H9 (cell line): ENCODE measurements at regions not wholly inside any gene's neighbourhood (a gene's known extent, or its start where the extent isn't known, plus 50 kb on each side); places are given as distances from the start of the nearest gene placed in this dataset.

ENCODE experiments used
- DNase-seq: peaks from one replicate; pipeline ENCODE4 v3.0.0-alpha.2; 2017
- H2AFZ ChIP-seq: one replicate; pipeline ENCODE4 v1.6.1; 2013; ENCODE audit warnings: mild to moderate bottlenecking, low read length, control low read depth, moderate library complexity
- H2AK5ac ChIP-seq: 2 replicates; pipeline ENCODE4 v1.6.1; 2013; ENCODE audit warnings: low read length, control low read depth, mixed read lengths; ENCODE audit not compliant: insufficient read length
- H2BK120ac ChIP-seq: one replicate; pipeline ENCODE4 v1.6.1; 2013; ENCODE audit warnings: low read depth, mild to moderate bottlenecking, low read length, control low read depth, inconsistent platforms; ENCODE audit not compliant: poor library complexity, severe bottlenecking
- H2BK12ac ChIP-seq: 2 replicates; pipeline ENCODE4 v1.6.1; 2013; ENCODE audit warnings: low read length, control low read depth, mixed read lengths, low read depth; ENCODE audit not compliant: insufficient read length
- H2BK15ac ChIP-seq: 2 replicates; pipeline ENCODE4 v1.6.1; 2013; ENCODE audit warnings: low read depth, low read length, control low read depth
- H2BK20ac ChIP-seq: one replicate; pipeline ENCODE4 v1.6.1; 2013; ENCODE audit warnings: low read depth, mild to moderate bottlenecking, low read length, control low read depth, inconsistent platforms; ENCODE audit not compliant: poor library complexity, severe bottlenecking
- H2BK5ac ChIP-seq: 2 replicates; pipeline ENCODE4 v1.6.1; 2013; ENCODE audit warnings: low read length, control low read depth, mixed read lengths; ENCODE audit not compliant: insufficient read length
- H3K14ac ChIP-seq: 2 replicates; pipeline ENCODE4 v1.6.1; 2013; ENCODE audit warnings: low read length, control low read depth; ENCODE audit not compliant: insufficient read depth
- H3K18ac ChIP-seq: 2 replicates; pipeline ENCODE4 v1.6.1; 2013; ENCODE audit warnings: low read depth, mild to moderate bottlenecking, mixed read lengths, low read length, control low read depth; ENCODE audit not compliant: insufficient read length
- H3K23ac ChIP-seq: 2 replicates; pipeline ENCODE4 v1.6.1; 2013; ENCODE audit warnings: low read length, control low read depth, mixed read lengths, low read depth; ENCODE audit not compliant: insufficient read length
- H3K23me2 ChIP-seq: 2 replicates; pipeline ENCODE4 v1.6.1; 2013; ENCODE audit warnings: low read depth, mild to moderate bottlenecking, mixed read lengths, low read length, control low read depth; ENCODE audit not compliant: insufficient read length, poor library complexity, severe bottlenecking
- H3K27ac ChIP-seq: 2 replicates; pipeline ENCODE4 v1.5.1; 2013; ENCODE audit warnings: low read length, control low read depth, mixed read lengths, low read depth; ENCODE audit not compliant: insufficient read length
- H3K27me3 ChIP-seq: 2 replicates; pipeline ENCODE4 v1.6.1; 2013; ENCODE audit warnings: low read length, control low read depth, inconsistent platforms; ENCODE audit not compliant: insufficient read depth
- H3K4ac ChIP-seq: 2 replicates; pipeline ENCODE4 v1.6.1; 2013; ENCODE audit warnings: low read depth, mild to moderate bottlenecking, control low read depth, inconsistent platforms, low read length, moderate library complexity
- H3K4me1 ChIP-seq: 2 replicates; pipeline ENCODE4 v1.6.1; 2013; ENCODE audit warnings: low read length, control low read depth, inconsistent platforms; ENCODE audit not compliant: insufficient read depth
- H3K4me2 ChIP-seq: 2 replicates; pipeline ENCODE4 v1.6.1; 2013; ENCODE audit warnings: low read length, control low read depth, mixed read lengths; ENCODE audit not compliant: insufficient read length, insufficient read depth
- H3K56ac ChIP-seq: 2 replicates; pipeline ENCODE4 v1.6.1; 2013; ENCODE audit warnings: low read depth, mild to moderate bottlenecking, mixed read lengths, low read length, control low read depth; ENCODE audit not compliant: insufficient read length
- H3K79me1 ChIP-seq: 2 replicates; pipeline ENCODE4 v1.6.1; 2013; ENCODE audit warnings: low read depth, mild to moderate bottlenecking, moderate library complexity, low read length, control low read depth, inconsistent platforms; ENCODE audit not compliant: insufficient read depth, poor library complexity, severe bottlenecking
- H3K79me2 ChIP-seq: 2 replicates; pipeline ENCODE4 v1.6.1; 2013; ENCODE audit warnings: low read length, control low read depth, inconsistent platforms; ENCODE audit not compliant: insufficient read depth
- H3K9ac ChIP-seq: 2 replicates; pipeline ENCODE4 v1.6.1; 2013; ENCODE audit warnings: low read length, control low read depth, mixed read lengths; ENCODE audit not compliant: insufficient read length; ENCODE audit errors: extremely low read depth
- H3K9me3 ChIP-seq: one replicate; pipeline ENCODE4 v1.6.1; 2013; ENCODE audit warnings: low read depth, low read length, inconsistent platforms; ENCODE audit not compliant: control insufficient read depth
- H3T11ph ChIP-seq: one replicate; pipeline ENCODE4 v1.6.1; 2013; ENCODE audit warnings: mild to moderate bottlenecking, low read length, control low read depth, inconsistent platforms
- H4K20me1 ChIP-seq: one replicate; pipeline ENCODE4 v1.6.1; 2013; ENCODE audit not compliant: control insufficient read depth, insufficient read length, insufficient read depth
- H4K5ac ChIP-seq: 2 replicates; pipeline ENCODE4 v1.6.1; 2013; ENCODE audit warnings: low read depth, mild to moderate bottlenecking, mixed read lengths, low read length, control low read depth; ENCODE audit not compliant: insufficient read length
- H4K8ac ChIP-seq: replicated peaks from 2 replicates; pipeline ENCODE4 v1.6.1; 2013; ENCODE audit warnings: low read length, control low read depth, mixed read lengths, low read depth; ENCODE audit not compliant: insufficient read length
- H4K91ac ChIP-seq: 2 replicates; pipeline ENCODE4 v1.6.1; 2013; ENCODE audit warnings: low read depth, mild to moderate bottlenecking, moderate library complexity, mixed read lengths, low read length, control low read depth; ENCODE audit not compliant: insufficient read length
- H3K27ac Mint-ChIP-seq, 3 experiments: 2 replicates in 2 of 3; 3 replicates in 1 of 3; pipeline ENCODE4 v1.8.0; 2020 to 2021; ENCODE audit warnings: mixed read lengths in 3 of 3, mild to moderate bottlenecking in 1 of 3, moderate library complexity in 1 of 3
- H3K27me3 Mint-ChIP-seq: 2 replicates; pipeline ENCODE4 v1.8.0; 2021; ENCODE audit warnings: low read depth, mild to moderate bottlenecking, moderate library complexity, mixed read lengths
- H3K36me3 Mint-ChIP-seq, 3 experiments: 2 replicates in 2 of 3; 3 replicates in 1 of 3; pipeline ENCODE4 v1.8.0; 2020 to 2021; ENCODE audit warnings: low read depth in 3 of 3, mixed read lengths in 3 of 3; ENCODE audit not compliant: insufficient read depth in 1 of 3
- H3K4me1 Mint-ChIP-seq, 2 experiments: 2 replicates each; pipeline ENCODE4 v1.8.0; 2020; ENCODE audit warnings: mixed read lengths in 2 of 2
- H3K4me3 Mint-ChIP-seq, 2 experiments: 2 replicates in 1 of 2; 3 replicates in 1 of 2; pipeline ENCODE4 v1.8.0; 2020 to 2021; ENCODE audit warnings: mild to moderate bottlenecking in 2 of 2, mixed read lengths in 2 of 2, moderate library complexity in 1 of 2
- H3K9me3 Mint-ChIP-seq, 2 experiments: 2 replicates in 1 of 2; 3 replicates in 1 of 2; pipeline ENCODE4 v1.8.0; 2020; ENCODE audit warnings: mild to moderate bottlenecking in 2 of 2, mixed read lengths in 2 of 2, moderate library complexity in 1 of 2
- CTCF ChIP-seq: fragments of 200-600 bp; sonication (generic); conservative IDR thresholded peaks from 3 replicates; pipeline ENCODE4 v1.8.0; 2021; ENCODE audit warnings: antibody characterized with exemption, mild to moderate bottlenecking
- WGBS: extraction: QIAGEN DNeasy Blood & Tissue Kit; methylation state at CpG from one replicate; pipeline ENCODE4 v1.1.7; 2013; ENCODE audit warnings: missing lambda C conversion rate, low lambda C conversion rate, mixed read lengths; ENCODE audit not compliant: insufficient read length; ENCODE audit errors: extremely low coverage; 5-methylcytosine and 5-hydroxymethylcytosine counted together

GRCh38 chrX:9368262-9368661, 96.6 kb upstream of the TBL1X start:
- Histone ChIP-seq H3K18ac (no peak overlapping the region), H2BK5ac (no peak overlapping the region), H3K23ac (no peak overlapping the region), H3K79me2 (no peaks in the 10 kb centered on the region), H4K8ac (no peak overlapping the region), H3K23me2 (no peaks in the 10 kb centered on the region), H3K27me3 (no peaks in the 10 kb centered on the region), H3K56ac (no peak overlapping the region), H2BK15ac (no peak overlapping the region), H4K5ac (no peak overlapping the region), H2BK20ac (no peak overlapping the region), H3K9ac (no peak overlapping the region), H3K4me1 (no peaks in the 10 kb centered on the region; the same call in 1 of the 2 replicates), H4K20me1 (no peaks in the 10 kb centered on the region), H2BK12ac (no peak overlapping the region), H2BK120ac (no peak overlapping the region), H3K27ac (no peak overlapping the region), H3K4me2 (no peak overlapping the region), H3T11ph (no peak overlapping the region), H3K4ac (no peak overlapping the region), H3K14ac (no peak overlapping the region), H2AFZ (no peak overlapping the region), H3K9me3 (no peaks in the 10 kb centered on the region), H3K79me1 (no peaks in the 10 kb centered on the region), H2AK5ac (no peak overlapping the region), H4K91ac (no peak overlapping the region)
- Mint-ChIP-seq H3K36me3 (no peaks in the 10 kb centered on the region; a peak in 2 of 7 replicates), H3K27me3 (peaks cover 6% of the 10 kb centered on the region), H3K4me1 (peaks cover 4 to 10% of the 10 kb centered on the region in 2 experiments), H3K9me3 (peaks cover 2 to 57% of the 10 kb centered on the region in 2 experiments; a peak in 2 of 5 replicates), H3K4me3 (no peak overlapping the region), H3K27ac (no peak overlapping the region)
- TF ChIP-seq CTCF: no peak
- DNase-seq: no peak
- no CpG with 5 or more reads among the region's 6 CpGs for WGBS
